GM23338 (cell line): ENCODE measurements at regions not wholly inside any gene's neighbourhood (a gene's known extent, or its start where the extent isn't known, plus 50 kb on each side); places are given as distances from the start of the nearest gene placed in this dataset.

Experiments
- ATAC-seq: fragments of 200-7000 bp; cut with Tn5 transposase; 3 replicates; pipeline ENCODE4 v1.9.1; 2020
- DNase-seq: peaks from one replicate; pipeline ENCODE4 v3.0.0-alpha.2; 2015; ENCODE audit warnings: low spot score
- H2AFZ ChIP-seq: fragments of 200-600 bp; sonication (generic); 2 replicates; pipeline ENCODE4 v1.8.0; 2016; ENCODE audit warnings: antibody characterized with exemption, mild to moderate bottlenecking, moderate library complexity
- H3F3A ChIP-seq: fragments of 200-600 bp; sonication (generic); replicated peaks from 2 replicates; pipeline ENCODE4 v1.8.0; 2017; ENCODE audit warnings: antibody characterized with exemption, mixed run types, low read depth
- H3K27ac ChIP-seq: fragments of 200-600 bp; sonication (generic); 2 replicates; pipeline ENCODE4 v1.6.1; 2016; ENCODE audit warnings: low read depth
- H3K27me3 ChIP-seq: fragments of 200-600 bp; sonication (generic); 2 replicates; pipeline ENCODE4 v1.8.0; 2016; ENCODE audit warnings: mild to moderate bottlenecking, mixed run types, moderate library complexity; ENCODE audit not compliant: insufficient read depth
- H3K36me3 ChIP-seq: fragments of 200-600 bp; sonication (generic); 2 replicates; pipeline ENCODE4 v1.8.0; 2016; ENCODE audit warnings: mild to moderate bottlenecking; ENCODE audit not compliant: insufficient read depth
- H3K4me1 ChIP-seq: fragments of 200-600 bp; sonication (generic); 2 replicates; pipeline ENCODE4 v1.8.0; 2016; ENCODE audit warnings: mild to moderate bottlenecking, moderate library complexity; ENCODE audit not compliant: insufficient read depth
- H3K4me2 ChIP-seq: fragments of 200-600 bp; sonication (generic); 2 replicates; pipeline ENCODE4 v1.7.1; 2017; ENCODE audit warnings: mixed run types
- H3K4me3 ChIP-seq: fragments of 200-600 bp; sonication (generic); 2 replicates; pipeline ENCODE4 v1.6.1; 2016; ENCODE audit warnings: mixed run types
- H3K79me2 ChIP-seq: fragments of 200-600 bp; sonication (generic); replicated peaks from 2 replicates; pipeline ENCODE4 v1.8.0; 2017; ENCODE audit warnings: mild to moderate bottlenecking; ENCODE audit not compliant: insufficient read depth
- H3K9me2 ChIP-seq: fragments of 200-600 bp; sonication (generic); 2 replicates; pipeline ENCODE4 v1.8.0; 2017; ENCODE audit not compliant: insufficient read depth
- H4K20me1 ChIP-seq: fragments of 200-600 bp; sonication (generic); replicated peaks from 2 replicates; pipeline ENCODE4 v1.8.0; 2017; ENCODE audit warnings: mild to moderate bottlenecking; ENCODE audit not compliant: insufficient read depth
- H3K27ac Mint-ChIP-seq: 2 replicates; pipeline ENCODE4 v1.8.0; 2020; ENCODE audit warnings: inconsistent platforms, mild to moderate bottlenecking, moderate library complexity, mixed read lengths
- H3K27me3 Mint-ChIP-seq: 3 replicates; pipeline ENCODE4 v1.8.0; 2022; ENCODE audit warnings: low read depth, mild to moderate bottlenecking, moderate library complexity, mixed read lengths, inconsistent platforms; ENCODE audit not compliant: insufficient read depth, poor library complexity
- H3K36me3 Mint-ChIP-seq: 3 replicates; pipeline ENCODE4 v1.8.0; 2021; ENCODE audit warnings: low read depth, mild to moderate bottlenecking, inconsistent platforms, moderate library complexity, mixed read lengths
- H3K4me1 Mint-ChIP-seq: 3 replicates; pipeline ENCODE4 v1.8.0; 2020; ENCODE audit warnings: mild to moderate bottlenecking, inconsistent platforms, mixed read lengths
- H3K4me3 Mint-ChIP-seq: 3 replicates; pipeline ENCODE4 v1.8.0; 2021; ENCODE audit warnings: moderate library complexity, mild to moderate bottlenecking, inconsistent platforms, mixed read lengths
- H3K9me3 Mint-ChIP-seq: 3 replicates; pipeline ENCODE4 v1.8.0; 2020; ENCODE audit warnings: moderate library complexity, mild to moderate bottlenecking, inconsistent platforms, mixed read lengths
- CREB1 ChIP-seq: fragments of 250-450 bp; sonication (Bioruptor Pico); IDR thresholded peaks from 2 replicates; pipeline ENCODE4 v1.5.0; 2020; ENCODE audit warnings: low read depth, mild to moderate bottlenecking, moderate library complexity
- CTCF ChIP-seq, 2 experiments: fragments of 200-600 bp in 1 of 2; sonication (generic) in 1 of 2; conservative IDR thresholded peaks; 2 replicates each; pipeline versions ENCODE4 v1.5.1 to v1.6.1; 2016 to 2017; ENCODE audit warnings: antibody characterized with exemption in 2 of 2, low read depth in 2 of 2, mild to moderate bottlenecking in 2 of 2, moderate library complexity in 1 of 2
- ETS1 ChIP-seq: IDR thresholded peaks from 2 replicates; pipeline ENCODE4 v1.6.1; 2016; ENCODE audit warnings: antibody characterized with exemption
- EZH2 ChIP-seq: fragments of 200-600 bp; sonication (generic); IDR thresholded peaks from one replicate; pipeline ENCODE4 v1.8.0; 2017; ENCODE audit warnings: antibody characterized with exemption, mild to moderate bottlenecking, low read depth; ENCODE audit not compliant: unreplicated experiment
- EZH2phosphoT487 ChIP-seq: fragments of 200-600 bp; sonication (generic); IDR thresholded peaks from one replicate; pipeline ENCODE4 v1.8.1; 2018; ENCODE audit warnings: antibody characterized with exemption; ENCODE audit not compliant: unreplicated experiment
- JUNB ChIP-seq: IDR thresholded peaks from one replicate; pipeline ENCODE4 v1.6.1; 2016; ENCODE audit warnings: antibody characterized with exemption; ENCODE audit not compliant: unreplicated experiment
- NANOG ChIP-seq: IDR thresholded peaks from 2 replicates; pipeline ENCODE4 v1.6.1; 2016; ENCODE audit warnings: antibody characterized with exemption, borderline replicate concordance
- POLR2AphosphoS5 ChIP-seq: IDR thresholded peaks from 2 replicates; pipeline ENCODE4 v1.6.1; 2016; ENCODE audit warnings: antibody characterized with exemption, low read depth
- REST ChIP-seq: IDR thresholded peaks from one replicate; pipeline ENCODE4 v1.6.1; 2018; ENCODE audit warnings: antibody characterized with exemption; ENCODE audit not compliant: unreplicated experiment
- STAT1 ChIP-seq: IDR thresholded peaks from one replicate; pipeline ENCODE4 v1.6.1; 2016; ENCODE audit warnings: antibody characterized with exemption; ENCODE audit not compliant: unreplicated experiment
- ZNF114 ChIP-seq: fragments of 250-450 bp; sonication (Bioruptor Pico); IDR thresholded peaks from 2 replicates; pipeline ENCODE4 v1.5.0; 2020; ENCODE audit warnings: mild to moderate bottlenecking, moderate library complexity
- ZNF331 ChIP-seq: fragments of 250-450 bp; sonication (Bioruptor Pico); IDR thresholded peaks from 2 replicates; pipeline ENCODE4 v1.5.0; 2020; ENCODE audit warnings: low read depth, mild to moderate bottlenecking, moderate library complexity
- ZNF462 ChIP-seq: fragments of 250-450 bp; sonication (Bioruptor Pico); IDR thresholded peaks from 2 replicates; pipeline ENCODE4 v1.5.0; 2020; ENCODE audit warnings: mild to moderate bottlenecking, moderate library complexity

GRCh38 chr13:44662515-44662914 is 86.4 kb upstream of the TSC22D1 start:
- no peaks in the 10 kb centered on the region for H3K79me2 ChIP-seq
- Mint-ChIP-seq H3K36me3 (no peaks in the 10 kb centered on the region), H3K4me3 (no peak overlapping the region), H3K27me3 (peaks cover 4% of the 10 kb centered on the region), H3K9me3 (no peaks in the 10 kb centered on the region), H3K27ac (no peak overlapping the region), H3K4me1 (peaks cover 20% of the 10 kb centered on the region)
- no peaks in the 10 kb centered on the region; the same call in 1 of the 2 replicates for H3K36me3 ChIP-seq
- H3K27me3 ChIP-seq, result no peaks in the 10 kb centered on the region
- H4K20me1 ChIP-seq, result no peaks in the 10 kb centered on the region
- no peak overlapping the region for H3K27ac ChIP-seq
- no peak for ATAC-seq
- no peak overlapping the region for H3K4me2 ChIP-seq
- H3F3A ChIP-seq, result no peaks in the 10 kb centered on the region
- no peak overlapping the region for H3K4me3 ChIP-seq
- 0 out of 2 replicates have a peak, but pooled peaks cover 7% of the 10 kb centered on the region for H3K9me2 ChIP-seq
- H2AFZ ChIP-seq, result no peak overlapping the region
- TF ChIP-seq CREB1 (CRISPR knock-in tag) (no peak), NANOG (no peak), EZH2phosphoT487 (no peak), STAT1 (no peak), EZH2 (no peak), ZNF331 (CRISPR knock-in tag) (no peak), ZNF114 (CRISPR knock-in tag) (no peak), REST (no peak), ZNF462 (no peak), JUNB (no peak), CTCF (conservative IDR thresholded peaks at IDR 0.05; ENCODE audit: low read depth in 2 of 2) (no peak), ETS1 (no peak), POLR2AphosphoS5 (no peak)
- peaks cover 11% of the 10 kb centered on the region for H3K4me1 ChIP-seq
- DNase-seq, result no peak
